Ovary (tissue), 7 donors: ENCODE measurements at regions not wholly inside any gene's neighbourhood (a gene's known extent, or its start where the extent isn't known, plus 50 kb on each side); places are given as distances from the start of the nearest gene placed in this dataset.
"Not testable (repeated sequence)": the region's sequence is repeated elsewhere in the genome, so short reads cannot be mapped to it uniquely, and the experiment has no call there.

Source experiments
- DNase-seq, 5 donors: peaks; one replicate each; pipeline ENCODE4 v3.0.0-alpha.2; 2019 to 2020
- H3K27ac ChIP-seq, 2 donors: fragments of 200-600 bp; one replicate each; pipeline versions ENCODE4 v1.5.1 to v1.8.0; 2019 to 2022
- H3K27me3 ChIP-seq: fragments of 200-600 bp; one replicate; pipeline ENCODE4 v1.8.0; 2022
- H3K36me3 ChIP-seq: fragments of 200-600 bp; sonication (generic); one replicate; pipeline ENCODE4 v1.5.1; 2019
- H3K4me1 ChIP-seq: one replicate; pipeline ENCODE4 v1.8.1; 2013; ENCODE audit warnings: mild to moderate bottlenecking, moderate library complexity; ENCODE audit not compliant: insufficient read depth
- H3K4me3 ChIP-seq: fragments of 200-600 bp; sonication (generic); one replicate; pipeline ENCODE4 v1.5.1; 2017
- H3K9me3 ChIP-seq, 2 donors: fragments of 200-600 bp in 1 of 2; sonication (generic) in 1 of 2; one replicate each; pipeline versions ENCODE4 v1.5.1 to v1.8.1; 2013 to 2019; ENCODE audit warnings: mild to moderate bottlenecking in 1 of 2, moderate library complexity in 1 of 2
- CTCF ChIP-seq, 3 donors: fragments of 450-650 bp in 2 of 3; fragments of 200-600 bp in 1 of 3; IDR thresholded peaks; one replicate each; pipeline versions ENCODE4 v1.5.1 to v1.8.0; 2016 to 2022; ENCODE audit warnings: antibody characterized with exemption in 3 of 3, mild to moderate bottlenecking in 1 of 3
- EP300 ChIP-seq: sonication (generic); formaldehyde crosslinking; IDR thresholded peaks from one replicate; pipeline ENCODE4 v1.6.1; 2017; ENCODE audit warnings: antibody characterized with exemption
- POLR2A ChIP-seq: fragments of 450-650 bp; IDR thresholded peaks from one replicate; pipeline ENCODE4 v1.6.1; 2017; ENCODE audit warnings: antibody characterized with exemption, mild to moderate bottlenecking, moderate library complexity
- WGBS, 3 donors: extraction: QIAGEN DNeasy Blood & Tissue Kit in 1 of 3; methylation state at CpG; one replicate each; pipeline versions ENCODE4 v1.1.5 to v1.1.7; 2013 to 2017; 5-methylcytosine and 5-hydroxymethylcytosine counted together
- intact Hi-C, 4 donors: fragments of 100-400 bp; cut with DNase I; formaldehyde crosslinking; loops; one replicate each; pipeline versions ENCODE4 v1.11.0 to v1.15.1; 2022 to 2023
- donor health status: DM: no; HTN: no; CAD: no; lungs with moderate emphysema.
- donor health status: DM: no; HTN: no; CAD: no.
- donor health status: Bipolar disorder and iron deficiency.
- donor health status: DM: no; HTN: no; CAD: no.
- donor health status: DM: yes; HTN: yes; CAD: no.

DNA sequence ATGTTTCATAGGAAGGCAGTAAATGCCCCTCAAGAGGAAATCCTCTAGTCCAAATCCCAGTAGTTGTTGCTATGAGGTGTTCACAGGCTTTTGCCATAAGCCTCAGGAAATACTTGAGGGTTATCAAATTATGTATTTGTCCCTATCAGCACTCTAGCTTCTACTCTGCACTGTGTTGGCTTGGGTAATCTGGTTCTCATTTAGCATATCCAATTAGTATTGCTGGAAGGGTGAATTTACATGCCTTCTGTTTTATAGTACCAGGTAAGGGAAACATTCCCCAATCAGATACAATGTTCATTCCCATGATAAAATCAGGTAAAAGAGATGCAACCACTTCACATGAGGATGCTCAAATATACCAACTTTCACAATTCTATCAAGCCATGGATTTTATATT, 211.2 kb downstream of the S1PR1 start:
- no peak overlapping the region for H3K27ac ChIP-seq
- H3K4me1 ChIP-seq: peaks cover 3% of the 10 kb centered on the region
- intact Hi-C loops: no loop called here
- H3K27me3 ChIP-seq: no peaks in the 10 kb centered on the region
- H3K4me3 ChIP-seq: no peak overlapping the region
- TF ChIP-seq EP300 (no peak), POLR2A (no peak), CTCF (IDR thresholded peaks at IDR 0.05) (no peak)
- no peaks in the 10 kb centered on the region for H3K36me3 ChIP-seq
- H3K9me3 ChIP-seq: no peaks in the 10 kb centered on the region
- DNase-seq: no peak

DNA sequence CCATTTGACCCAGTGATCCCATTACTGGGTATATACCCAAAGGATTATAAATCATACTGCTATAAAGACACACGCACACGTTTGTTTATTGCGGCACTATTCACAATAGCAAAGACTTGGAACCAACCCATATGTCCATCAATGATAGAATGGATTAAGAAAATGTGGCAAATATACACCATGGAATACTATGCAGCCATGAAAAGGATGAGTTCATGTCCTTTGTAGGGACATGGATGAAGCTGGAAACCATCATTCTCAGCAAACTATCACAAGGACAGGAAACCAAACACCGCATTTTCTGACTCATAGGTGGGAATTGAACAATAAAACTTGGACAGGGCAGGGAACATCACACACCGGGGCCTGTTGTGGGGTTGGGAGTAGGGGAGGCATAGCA, 213.9 kb downstream of the S1PR1 start:
- H3K36me3 ChIP-seq, H3K27ac ChIP-seq, intact Hi-C loops, H3K27me3 ChIP-seq, H3K4me3 ChIP-seq, H3K4me1 ChIP-seq, DNase-seq, H3K9me3 ChIP-seq: not testable (repeated sequence)
- WGBS, 3 donors: 94 to 96% (median 95%) methylated on average over 5 of the region's 5 CpGs

DNA sequence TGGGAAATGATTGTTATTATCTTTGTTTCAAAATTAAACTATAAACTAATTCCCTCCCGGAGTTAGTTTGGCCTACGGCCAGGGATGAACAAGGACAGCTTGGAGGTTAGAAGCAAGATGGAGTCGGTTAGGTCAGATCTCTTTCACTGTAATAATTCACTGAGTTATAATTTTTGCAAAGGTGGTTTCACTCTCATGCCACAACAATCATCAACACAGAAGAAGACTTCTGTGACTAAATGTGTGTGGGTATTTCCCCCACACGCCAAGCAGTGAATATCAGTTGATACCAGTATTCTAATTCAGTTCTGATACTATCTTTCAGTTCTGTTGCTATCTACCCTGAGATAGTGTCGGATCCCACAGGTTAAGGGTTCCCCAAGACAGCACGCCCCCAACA, 215.1 kb downstream of the S1PR1 start:
- intact Hi-C loops: no loop called here
- no peak overlapping the region for H3K27ac ChIP-seq
- DNase-seq: no peak
- no peak overlapping the region for H3K4me3 ChIP-seq
- no peaks in the 10 kb centered on the region for H3K9me3 ChIP-seq
- no peaks in the 10 kb centered on the region for H3K27me3 ChIP-seq
- H3K36me3 ChIP-seq: no peaks in the 10 kb centered on the region
- peaks cover 3% of the 10 kb centered on the region for H3K4me1 ChIP-seq
- no peak for TF ChIP-seq EP300
- TF ChIP-seq POLR2A: no peak
- TF ChIP-seq CTCF (IDR thresholded peaks at IDR 0.05): no peak
- 30 to 45% (median 32%) methylated on average over 6 of the region's 6 CpGs for WGBS, 3 donors

DNA sequence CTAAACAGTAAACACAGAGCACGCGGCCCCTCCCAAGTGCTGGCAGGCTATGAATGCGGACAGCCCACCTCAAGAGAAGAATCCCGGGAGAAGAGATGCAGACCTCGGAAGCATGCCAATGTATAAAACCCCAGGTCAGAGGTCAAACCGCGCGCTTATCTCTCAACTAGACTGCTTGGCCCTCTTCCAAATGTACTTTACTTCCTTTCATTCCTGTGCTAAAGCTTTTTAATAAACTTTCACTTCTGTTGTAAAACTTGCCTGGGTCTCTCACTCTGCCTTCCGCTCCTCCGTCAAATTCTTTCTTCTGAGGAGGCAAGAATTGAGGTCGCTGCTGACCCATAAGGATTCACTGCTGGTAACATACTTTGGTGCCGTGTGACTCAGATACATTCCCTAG, 216.0 kb downstream of the S1PR1 start:
- no peak for DNase-seq
- Histone ChIP-seq H3K9me3 (no peaks in the 10 kb centered on the region), H3K4me1 (peaks cover 3% of the 10 kb centered on the region)

DNA sequence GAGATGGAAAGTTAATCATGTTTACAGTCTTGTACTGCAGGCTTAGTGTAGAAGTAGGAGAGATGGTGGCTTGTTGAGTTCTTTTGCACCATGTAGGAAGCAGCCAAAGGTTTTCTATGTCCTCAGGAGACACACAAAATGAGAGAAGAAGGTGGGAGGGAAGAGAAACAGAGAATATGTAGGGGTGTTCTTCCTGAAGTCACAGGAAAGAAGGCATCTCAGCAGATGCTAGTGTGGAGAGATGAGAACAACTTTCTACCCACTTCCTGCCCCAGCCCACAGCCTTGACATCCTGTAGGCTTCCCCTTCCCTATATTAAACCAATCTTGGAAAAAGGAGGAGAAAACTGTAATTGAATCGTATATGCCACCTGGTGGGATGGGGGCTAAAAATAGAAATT, 217.0 kb downstream of the S1PR1 start:
- Histone ChIP-seq H3K4me1 (peaks cover 3% of the 10 kb centered on the region), H3K4me3 (no peak overlapping the region), H3K9me3 (no peaks in the 10 kb centered on the region), H3K27ac (no peak overlapping the region), H3K36me3 (no peaks in the 10 kb centered on the region), H3K27me3 (no peaks in the 10 kb centered on the region)
- DNase-seq: no peak
- no peak for TF ChIP-seq EP300
- no peak for TF ChIP-seq POLR2A
- TF ChIP-seq CTCF (IDR thresholded peaks at IDR 0.05): no peak
- WGBS, 3 donors: 52 to 90% (median 83%) methylated on average over 1 of the region's 1 CpG
- intact Hi-C loops: no loop called here

More for the DNA sequence above, 216.0 kb downstream of the S1PR1 start:
- H3K4me3 ChIP-seq: no peak overlapping the region
- H3K36me3 ChIP-seq: no peaks in the 10 kb centered on the region
- H3K27me3 ChIP-seq: no peaks in the 10 kb centered on the region
- no peak for TF ChIP-seq POLR2A
- no peak for TF ChIP-seq EP300
- TF ChIP-seq CTCF (IDR thresholded peaks at IDR 0.05): no peak
- H3K27ac ChIP-seq: no peak overlapping the region
- 65 to 69% (median 65%) methylated on average over 12 of the region's 12 CpGs for WGBS, 3 donors
- intact Hi-C loops: no loop called here
